HG03039 (cell line): ENCODE measurements at regions not wholly inside any gene's neighbourhood (a gene's known extent, or its start where the extent isn't known, plus 50 kb on each side); places are given as distances from the start of the nearest gene placed in this dataset.
"Not testable (repeated sequence)": the region's sequence is repeated elsewhere in the genome, so short reads cannot be mapped to it uniquely, and the experiment has no call there.

Source experiments
- ATAC-seq: cut with Tn5 transposase; IDR thresholded peaks from one replicate; pipeline ENCODE4 v1.9.1; 2021; ENCODE audit warnings: mild to moderate bottlenecking, moderate library complexity; ENCODE audit not compliant: unreplicated experiment

DNA sequence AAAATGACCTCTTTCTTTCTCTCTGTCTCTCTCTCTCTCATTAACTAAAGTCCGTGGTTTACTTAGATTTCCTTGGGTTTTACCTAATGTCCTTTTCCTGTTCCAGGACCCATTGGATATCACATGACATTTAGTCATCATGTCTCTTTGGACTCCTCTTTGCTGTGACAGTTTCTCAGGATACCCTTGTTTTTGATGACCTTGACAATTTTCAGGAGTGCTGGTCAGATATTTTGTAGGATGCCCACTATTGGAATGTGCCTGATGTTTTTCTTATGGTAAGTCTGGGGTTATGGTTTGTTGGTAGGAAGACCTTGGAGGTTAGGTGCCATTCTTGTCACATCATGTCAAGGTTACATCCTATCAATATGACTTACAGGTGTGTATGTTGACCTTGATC lies 199.2 kb upstream of the HTR1E start:
- no peak for ATAC-seq

DNA sequence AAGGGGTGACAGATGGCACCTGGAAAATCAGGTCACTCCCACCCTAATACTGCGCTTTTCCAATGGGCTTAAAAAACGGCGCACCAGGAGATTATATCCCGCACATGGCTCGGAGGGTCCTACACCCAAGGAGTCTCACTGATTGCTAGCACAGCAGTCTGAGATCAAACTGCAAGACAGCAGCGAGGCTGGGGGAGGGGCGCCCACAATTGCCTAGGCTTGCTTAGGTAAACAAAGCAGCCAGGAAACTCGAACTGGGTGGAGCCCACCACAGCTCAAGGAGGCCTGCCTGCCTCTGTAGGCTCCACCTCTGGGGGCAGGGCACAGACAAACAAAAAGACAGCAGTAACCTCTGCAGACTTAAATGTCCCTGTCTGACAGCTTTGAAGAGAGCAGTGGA lies 205.7 kb upstream of the HTR1E start:
- not testable (repeated sequence) for ATAC-seq

DNA sequence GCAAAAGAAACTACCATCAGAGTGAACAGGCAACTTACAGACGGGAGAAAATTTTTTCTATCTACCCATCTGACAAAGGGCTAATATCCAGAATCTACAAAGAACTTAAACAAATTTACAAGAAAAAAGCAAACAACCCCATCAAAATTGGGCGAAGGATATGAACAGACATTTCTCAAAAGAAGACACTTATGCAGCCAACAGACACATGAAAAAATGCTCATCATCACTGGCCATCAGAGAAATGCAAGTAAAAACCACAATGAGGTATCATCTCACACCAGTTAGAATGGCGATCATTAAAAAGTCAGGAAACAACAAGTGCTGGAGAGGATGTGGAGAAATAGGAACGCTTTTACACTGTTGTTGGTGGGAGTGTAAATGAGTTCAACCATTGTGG lies 206.6 kb upstream of the HTR1E start:
- ATAC-seq: not testable (repeated sequence)

GRCh38 chr6:86730216-86730615 lies 207.1 kb upstream of the HTR1E start:
- ATAC-seq: no peak

- no peak for ATAC-seq
Observed at GRCh38 chr6:86728976-86729375, 208.4 kb upstream of the HTR1E start.

DNA sequence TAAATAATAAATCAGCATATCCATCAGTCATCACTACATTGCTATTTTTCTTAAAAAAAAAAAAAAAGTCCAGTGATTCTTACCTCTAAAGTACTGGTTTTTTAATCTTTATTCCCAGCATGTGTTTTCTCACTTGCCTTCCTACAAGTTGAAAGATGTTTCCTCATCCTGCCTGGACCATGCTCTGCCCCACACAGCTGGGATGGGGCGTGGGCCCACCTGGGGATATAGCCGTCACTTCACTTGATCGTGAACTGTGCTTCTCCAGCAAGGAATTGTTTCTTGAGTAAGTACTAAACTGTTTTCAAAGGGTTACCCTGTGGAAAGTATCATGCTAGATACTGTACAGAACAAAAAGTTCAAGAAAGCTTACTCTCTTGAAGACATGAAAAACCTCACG lies 212.6 kb upstream of the HTR1E start:
- ATAC-seq: no peak

GRCh38 chr6:86723729-86724128 lies 213.6 kb upstream of the HTR1E start:
- ATAC-seq: no peak

GRCh38 chr6:86723151-86723550 lies 214.2 kb upstream of the HTR1E start:
- no peak for ATAC-seq

DNA sequence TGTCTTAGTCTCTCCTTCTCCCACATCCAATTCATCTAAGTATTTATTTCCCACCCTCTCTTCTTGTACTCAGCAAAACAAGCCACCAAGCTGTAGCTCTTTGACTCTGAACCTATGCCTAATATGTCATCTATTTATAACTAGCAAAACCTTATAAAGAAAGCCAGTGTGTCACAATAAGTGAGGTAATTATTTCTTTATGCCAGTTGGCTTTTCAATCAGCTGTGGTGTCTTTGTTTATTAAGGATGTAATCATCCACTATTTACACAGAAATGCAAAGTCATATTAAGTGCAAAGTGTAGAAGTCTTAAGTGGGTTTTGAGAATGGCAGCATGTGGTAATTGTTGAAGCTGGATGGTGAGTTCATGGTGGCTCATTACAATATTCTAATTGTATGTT lies 215.2 kb upstream of the HTR1E start:
- ATAC-seq: no peak

- ATAC-seq: no peak
Observed at GRCh38 chr6:86715676-86716075, 221.7 kb upstream of the HTR1E start.

GRCh38 chr6:86712039-86712438 lies 225.3 kb upstream of the HTR1E start:
- no peak for ATAC-seq

- ATAC-seq: no peak
Observed at GRCh38 chr6:86707545-86708120, 229.7 kb upstream of the HTR1E start.

DNA sequence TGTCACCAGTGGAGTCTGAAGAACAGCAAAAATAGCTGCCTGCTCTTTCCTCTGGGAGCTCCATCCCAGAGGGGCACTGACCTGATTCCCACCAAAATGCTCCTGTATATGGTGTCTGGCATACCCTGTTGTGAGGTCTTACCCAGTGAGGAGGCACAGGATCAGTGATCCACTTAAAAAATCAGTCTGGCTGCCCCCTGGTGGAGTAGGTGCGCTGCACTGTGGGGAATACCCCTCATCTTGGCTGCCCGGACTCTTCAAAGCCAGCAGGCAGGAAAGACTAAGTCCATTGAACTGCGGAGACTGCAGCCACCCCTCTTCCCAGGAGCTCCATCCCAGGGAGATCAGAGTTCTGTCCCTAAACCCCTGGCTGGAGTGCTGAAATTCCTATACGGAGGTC lies 230.9 kb upstream of the HTR1E start:
- peak; percentile 51 for ATAC-seq

GRCh38 chr6:86701228-86701627 lies 236.1 kb upstream of the HTR1E start:
- ATAC-seq: not testable (repeated sequence)

DNA sequence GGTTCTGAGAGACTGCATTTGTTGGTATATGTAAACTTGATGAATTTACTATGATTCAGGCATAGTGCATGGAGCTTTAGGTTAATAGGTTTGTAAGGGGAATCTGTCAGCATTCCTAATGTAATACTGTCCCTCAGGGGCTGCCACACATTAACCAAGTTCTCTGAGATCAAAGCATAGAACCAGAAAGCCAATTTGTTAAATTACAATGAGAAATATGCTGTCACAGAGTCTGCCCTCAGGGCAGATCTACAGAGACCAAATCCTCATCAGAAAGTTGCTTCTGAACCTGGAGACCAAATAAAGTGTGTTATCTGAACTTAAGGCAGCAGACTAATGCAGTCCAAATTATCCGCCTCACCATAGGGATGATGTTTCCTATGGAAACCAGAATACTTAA lies 250.8 kb upstream of the HTR1E start:
- ATAC-seq: no peak

GRCh38 chr6:86685230-86685797 lies 252.0 kb upstream of the HTR1E start:
- ATAC-seq: no peak

DNA sequence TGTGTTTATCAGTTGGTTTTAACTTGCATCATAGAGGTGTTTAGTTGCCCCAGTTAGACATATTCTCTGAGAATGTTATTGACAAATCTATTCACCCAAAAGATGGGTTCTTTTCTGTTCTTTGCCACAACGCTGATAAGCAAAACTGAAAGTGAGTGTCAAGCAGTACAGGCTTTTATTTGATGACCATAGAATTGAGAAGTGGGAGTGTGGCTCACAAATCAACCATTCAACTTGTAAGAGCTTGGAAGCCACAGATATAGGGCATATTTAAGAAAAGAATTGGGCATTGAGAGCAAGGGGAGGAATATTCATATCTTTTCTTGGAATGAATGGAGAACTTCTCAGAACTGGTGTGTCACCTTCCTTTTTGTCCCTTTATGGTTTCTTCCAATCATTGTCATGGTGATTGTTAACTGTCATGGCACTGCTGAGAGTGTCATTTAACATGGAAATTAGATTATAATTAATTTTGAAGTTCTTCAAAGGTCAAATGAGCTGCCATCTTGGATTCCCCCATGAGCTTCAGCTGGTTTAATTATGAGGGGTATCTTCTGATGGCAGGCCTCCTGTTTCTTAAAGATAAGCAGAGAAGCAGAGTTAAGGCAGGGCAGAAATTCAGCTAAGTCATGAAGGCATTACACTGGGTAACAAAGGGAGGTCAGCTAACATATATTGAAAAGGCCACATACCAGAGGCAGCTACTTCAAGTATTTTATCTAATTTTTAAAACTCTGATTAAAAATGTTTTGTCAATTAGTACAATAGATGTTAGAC lies 254.0 kb upstream of the HTR1E start:
- ATAC-seq: no peak

DNA sequence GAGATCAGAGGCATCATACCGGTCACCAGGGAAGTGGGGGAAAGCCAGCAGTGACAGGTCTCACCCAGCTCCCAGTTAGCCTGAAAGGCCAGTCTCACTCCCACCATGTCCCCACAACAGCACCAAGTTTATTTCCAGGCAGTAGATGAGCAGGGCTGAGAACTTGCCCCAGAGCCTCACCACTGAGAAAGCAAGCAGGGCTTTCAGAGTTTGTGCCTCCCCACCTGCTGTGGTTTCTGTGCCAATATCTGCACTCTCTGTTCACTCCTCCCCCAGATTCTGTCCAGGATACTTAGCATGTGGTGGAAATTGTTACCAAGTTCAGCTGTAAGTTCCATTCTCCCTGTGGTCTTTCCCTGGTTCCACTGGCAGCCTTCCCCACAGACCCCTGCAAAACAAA lies 255.0 kb upstream of the HTR1E start:
- ATAC-seq: no peak

DNA sequence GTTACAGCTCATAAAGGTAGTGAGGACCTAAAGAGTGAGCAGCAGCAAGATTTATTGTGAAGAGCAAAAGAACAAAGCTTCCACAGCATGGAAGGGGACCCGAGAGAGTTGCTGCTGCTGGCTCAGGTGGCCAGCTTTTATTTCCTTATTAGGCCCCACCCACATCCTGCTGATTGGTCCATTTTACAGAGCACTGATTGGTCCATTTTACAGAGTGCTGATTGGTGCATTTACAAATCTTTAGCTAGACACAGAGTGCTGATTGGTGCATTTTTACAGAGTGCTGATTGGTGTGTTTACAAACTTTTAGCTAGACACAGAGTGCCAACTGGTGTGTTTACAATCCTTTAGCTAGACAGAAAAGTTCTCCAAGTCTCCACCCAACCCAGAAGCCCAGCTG lies 256.2 kb upstream of the HTR1E start:
- not testable (repeated sequence) for ATAC-seq

- ATAC-seq: not testable (repeated sequence)
Observed at GRCh38 chr6:86672125-86672524, 265.2 kb upstream of the HTR1E start.

- ATAC-seq: no peak
Observed at GRCh38 chr6:86657192-86657591, 280.1 kb upstream of the HTR1E start.

- ATAC-seq: no peak
Observed at GRCh38 chr6:86629123-86629522, 308.2 kb upstream of the HTR1E start.
